Putamen (tissue), 1 donor: ENCODE measurements at regions not wholly inside any gene's neighbourhood (a gene's known extent, or its start where the extent isn't known, plus 50 kb on each side); places are given as distances from the start of the nearest gene placed in this dataset.
"Not testable (repeated sequence)": the region's sequence is repeated elsewhere in the genome, so short reads cannot be mapped to it uniquely, and the experiment has no call there.

Experiments used
- DNase-seq: peaks from one replicate; pipeline ENCODE4 v3.0.0-alpha.2; 2016; ENCODE audit warnings: low spot score

DNA sequence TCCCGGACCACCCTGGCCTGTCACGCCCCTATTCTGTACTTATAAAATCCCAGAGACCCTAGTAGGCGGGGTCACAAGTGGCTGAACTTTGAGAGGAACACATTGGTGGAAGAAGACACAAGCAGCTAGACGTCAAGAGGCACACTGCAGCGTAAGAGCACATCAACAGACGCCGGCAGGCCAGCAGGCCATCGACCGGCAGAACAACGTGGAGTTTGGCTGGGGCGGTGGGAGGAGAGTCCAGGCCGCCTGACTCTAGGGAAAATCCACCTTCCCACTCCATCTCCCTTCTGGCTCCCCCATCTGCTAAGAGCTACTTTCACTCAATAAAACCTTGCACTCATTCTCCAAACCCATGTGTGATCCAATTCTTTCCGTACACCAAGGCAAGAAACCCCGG lies 601.8 kb upstream of the CDH2 start:
- DNase-seq, result no peak

DNA sequence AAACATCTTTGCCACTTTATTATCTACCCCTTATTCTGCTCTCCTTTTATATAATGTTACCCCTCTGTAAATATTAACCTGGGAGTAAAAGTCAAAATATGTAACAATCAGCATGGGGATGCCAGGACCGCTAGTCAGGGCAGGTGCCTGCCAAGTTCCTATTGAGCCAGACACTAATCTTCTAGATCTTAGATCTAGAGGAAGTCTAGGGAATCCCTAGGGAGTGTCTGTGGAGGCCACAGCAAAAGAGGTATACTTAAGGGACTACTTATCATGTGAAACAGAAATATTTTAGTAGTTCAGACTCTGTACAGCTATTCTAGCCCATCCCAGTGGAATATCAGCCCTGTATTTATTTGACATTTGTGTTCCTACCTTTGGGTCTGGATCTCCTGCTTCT lies 600.8 kb upstream of the CDH2 start:
- DNase-seq, result no peak

DNA sequence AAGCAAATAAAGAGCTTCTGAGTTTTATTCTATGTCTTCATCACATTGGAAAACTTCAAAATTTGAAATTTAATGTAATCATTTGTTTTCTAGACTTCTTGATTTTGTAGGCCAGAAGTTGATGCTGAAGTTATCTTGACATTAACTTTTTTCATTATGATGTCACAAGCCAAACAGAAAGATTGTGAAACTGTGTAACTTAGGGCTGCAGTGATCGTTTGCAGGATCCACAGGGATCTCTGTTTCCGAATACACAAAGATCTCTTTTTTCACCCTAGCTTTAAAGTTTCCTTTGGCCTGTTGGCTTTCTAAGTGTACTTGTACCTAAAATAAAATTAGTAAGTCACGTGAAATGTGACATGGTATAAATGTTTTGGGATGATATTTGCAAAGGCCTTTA lies 594.9 kb upstream of the CDH2 start:
- DNase-seq, result no peak

DNA sequence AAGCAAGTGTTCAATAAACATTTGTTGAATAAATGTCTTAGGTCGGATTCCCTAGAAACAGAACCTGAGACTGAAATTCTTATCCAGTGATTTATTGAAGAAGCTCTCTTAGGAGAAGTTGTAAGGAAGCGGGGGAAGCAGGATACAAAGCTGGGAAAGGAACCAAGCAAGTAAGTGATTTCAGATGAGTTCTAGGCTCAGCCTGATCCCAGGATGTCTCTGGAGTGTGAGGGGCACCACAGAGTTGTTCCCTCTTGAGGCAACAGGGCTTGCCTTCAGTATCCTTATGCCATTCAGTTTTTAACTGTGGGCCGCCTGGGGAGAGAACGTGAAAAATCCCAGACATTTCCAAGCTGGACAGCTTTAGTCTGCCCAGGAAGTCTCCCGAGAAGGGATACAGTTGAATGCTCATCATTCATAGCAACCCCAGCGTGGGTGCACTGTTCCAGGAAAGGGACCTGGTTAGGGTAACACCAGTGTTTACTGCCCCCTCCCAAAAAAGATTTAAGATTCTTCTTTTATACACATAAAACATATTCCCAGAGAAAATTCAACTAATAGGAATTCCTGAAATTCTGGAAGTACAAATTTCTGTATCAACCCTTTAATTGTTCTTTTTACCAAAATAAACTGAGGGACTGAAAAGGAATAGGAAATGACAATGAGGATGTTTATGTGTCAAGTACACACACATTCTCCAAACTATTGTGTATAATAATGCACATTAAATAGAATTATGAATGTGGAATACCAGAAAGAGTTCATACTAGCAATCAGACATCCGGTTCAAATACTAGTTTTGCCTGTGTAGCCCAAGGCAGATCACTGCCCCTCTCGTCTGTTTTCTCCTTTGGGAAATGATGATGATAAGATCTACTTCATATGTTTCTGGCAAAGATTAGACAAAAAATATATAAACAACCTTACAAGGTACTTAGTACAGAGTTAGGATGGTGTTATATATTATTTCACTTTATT lies 592.1 kb upstream of the CDH2 start:
- no peak for DNase-seq

DNA sequence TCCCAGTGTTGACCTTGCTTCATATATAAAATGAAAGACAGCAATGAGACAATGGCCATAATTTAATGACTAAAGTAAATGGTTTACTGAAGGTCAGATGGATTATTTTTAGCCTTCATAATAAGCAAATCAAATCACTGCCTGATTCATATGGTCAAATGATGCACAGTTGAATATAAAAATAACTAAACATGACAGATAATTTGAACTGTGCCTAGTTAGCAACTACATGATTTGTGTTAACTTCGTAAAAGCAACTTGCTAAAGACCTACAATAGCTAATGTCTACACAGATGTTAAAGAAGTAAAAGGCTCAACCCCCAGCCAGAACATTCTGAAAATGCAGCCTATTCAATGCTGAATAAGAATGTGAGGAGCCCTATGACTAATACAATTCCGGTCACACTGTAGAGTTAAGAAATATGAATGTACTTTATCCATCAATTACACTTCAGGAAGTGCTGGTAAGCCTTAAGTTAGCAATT lies 590.8 kb upstream of the CDH2 start:
- DNase-seq, result no peak

DNA sequence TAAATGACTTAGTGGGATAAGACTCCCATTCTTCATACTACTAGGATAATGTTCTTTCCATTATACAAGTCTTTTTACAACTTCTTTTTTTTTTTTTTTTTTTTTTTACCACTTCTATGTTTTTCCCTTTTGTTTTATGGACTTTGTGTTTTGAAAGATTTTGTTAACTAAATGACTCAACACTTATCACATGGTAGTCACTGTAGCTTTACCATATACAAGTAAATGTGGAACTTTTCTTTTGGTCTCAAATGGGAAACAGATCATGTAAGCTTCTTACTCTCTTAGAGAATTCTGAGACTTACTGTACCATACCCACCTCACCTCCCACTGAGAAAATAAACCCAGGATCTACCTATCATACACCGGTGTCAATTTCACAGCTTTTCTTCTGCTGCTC lies 590.3 kb upstream of the CDH2 start:
- no peak for DNase-seq

DNA sequence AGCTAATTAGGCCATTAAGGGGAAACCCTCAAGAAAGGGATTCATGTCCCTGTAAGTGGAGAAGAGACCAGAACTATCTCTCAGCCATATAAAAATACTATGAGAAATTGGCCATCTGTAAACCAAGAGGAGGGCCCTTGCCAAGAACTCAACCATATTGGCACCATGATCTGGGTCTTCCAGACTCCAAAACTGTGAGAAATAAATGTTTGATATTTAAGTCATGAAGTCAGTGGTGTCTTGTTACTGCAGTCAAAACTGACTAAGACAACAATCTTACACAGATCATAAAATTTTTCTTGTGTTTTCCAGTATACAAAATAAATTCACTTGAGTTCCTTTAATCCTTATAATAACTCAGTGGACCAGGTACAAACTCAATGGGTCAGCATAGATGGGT lies 589.8 kb upstream of the CDH2 start:
- DNase-seq, result no peak

DNA sequence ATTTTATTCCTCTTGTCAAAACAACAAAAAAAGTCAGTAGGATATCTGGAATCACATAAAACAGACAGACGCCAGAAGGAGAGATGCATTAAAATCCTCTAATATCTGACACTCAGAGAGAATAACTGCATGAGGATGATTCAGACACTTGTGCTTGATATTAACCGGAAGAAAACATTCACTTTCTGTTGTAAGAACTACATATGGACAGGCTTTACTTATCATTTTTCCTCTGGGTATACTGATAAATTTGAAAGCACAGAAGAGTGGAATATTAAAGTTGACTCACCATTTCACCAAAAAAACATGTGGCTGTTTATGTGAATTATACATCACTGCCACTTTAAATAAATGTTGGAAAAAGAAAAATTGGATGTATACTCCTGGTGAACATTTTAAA lies 589.1 kb upstream of the CDH2 start:
- no peak for DNase-seq

DNA sequence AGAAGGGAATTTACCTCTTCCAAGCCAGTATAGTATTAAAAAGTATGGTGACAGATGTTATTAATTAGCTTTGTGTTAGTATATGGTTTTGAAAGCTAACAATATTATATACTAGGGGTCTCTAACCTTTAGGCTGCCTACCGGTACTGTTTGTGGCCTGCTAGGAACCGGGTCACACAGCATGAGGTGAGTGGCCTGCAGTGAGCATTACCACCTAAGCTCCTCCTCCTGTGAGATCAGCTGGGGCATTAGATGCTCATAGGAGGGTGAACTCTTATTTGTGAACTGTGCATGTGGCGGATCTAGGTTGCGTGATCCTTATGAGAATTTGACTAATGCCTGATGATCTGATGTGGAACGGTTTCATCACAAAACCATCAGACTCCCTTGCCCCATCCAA lies 583.4 kb upstream of the CDH2 start:
- DNase-seq, result no peak

DNA sequence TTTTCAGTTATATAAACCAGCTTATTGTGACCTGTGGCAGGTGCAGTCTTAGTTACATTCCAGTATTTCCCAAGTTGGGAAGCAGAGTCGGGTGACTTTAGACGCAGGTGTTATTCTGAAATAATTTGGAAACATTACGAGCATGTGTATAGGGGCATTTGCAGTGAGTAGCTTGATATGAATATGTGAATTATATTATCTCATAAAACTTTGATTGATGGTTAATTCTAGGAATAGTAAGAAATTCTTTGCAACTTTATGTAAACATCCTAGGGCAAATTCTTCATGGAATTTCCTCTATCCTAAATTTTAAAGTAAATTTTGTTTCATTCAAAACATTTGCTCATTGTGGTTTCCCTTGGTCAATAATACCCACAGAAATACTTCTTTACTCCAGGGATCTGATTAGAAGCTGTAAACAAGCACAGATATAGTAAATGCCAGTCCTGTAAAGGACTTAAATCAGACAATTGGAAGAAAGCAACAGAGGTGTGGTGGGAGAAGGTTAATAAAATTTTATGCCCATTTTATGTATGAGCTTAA lies 580.6 kb upstream of the CDH2 start:
- DNase-seq, result no peak

DNA sequence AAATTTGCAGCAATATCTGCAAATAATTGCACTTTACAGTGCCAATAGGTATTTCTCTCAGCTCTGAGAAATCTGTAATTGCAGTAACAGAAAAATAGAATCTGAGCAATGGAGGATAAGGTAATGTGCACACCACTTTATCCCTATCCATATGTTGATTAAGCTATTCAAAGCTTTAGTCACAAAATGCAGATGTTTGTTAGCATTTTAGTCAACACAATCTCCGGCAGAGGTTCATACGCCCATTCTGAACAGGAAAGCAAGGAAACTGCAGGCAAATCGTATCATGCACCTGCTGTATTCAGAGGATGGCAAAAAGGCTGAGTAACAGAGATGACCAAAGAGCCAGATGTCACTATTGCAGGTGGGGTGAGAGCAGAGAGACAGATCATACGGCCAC lies 566.2 kb upstream of the CDH2 start:
- no peak for DNase-seq

DNA sequence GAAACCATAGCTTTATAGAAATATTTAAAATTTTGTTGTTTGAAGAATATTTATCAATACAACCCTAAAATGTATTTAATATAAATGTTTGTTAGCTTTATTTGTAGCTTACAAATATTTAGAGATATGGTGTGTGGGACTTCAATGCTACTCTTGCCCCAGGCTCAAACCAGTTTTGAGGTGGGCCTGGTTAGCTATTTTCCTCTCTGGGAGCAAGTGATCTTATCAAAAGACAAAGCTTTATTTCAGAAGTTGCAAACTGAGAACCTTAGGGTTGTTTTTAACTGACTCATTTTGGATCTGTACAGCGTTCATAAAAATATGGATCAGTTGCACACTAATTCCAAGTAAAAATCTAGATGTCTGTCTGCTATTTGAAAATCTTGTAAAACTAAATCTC lies 563.6 kb upstream of the CDH2 start:
- no peak for DNase-seq

DNA sequence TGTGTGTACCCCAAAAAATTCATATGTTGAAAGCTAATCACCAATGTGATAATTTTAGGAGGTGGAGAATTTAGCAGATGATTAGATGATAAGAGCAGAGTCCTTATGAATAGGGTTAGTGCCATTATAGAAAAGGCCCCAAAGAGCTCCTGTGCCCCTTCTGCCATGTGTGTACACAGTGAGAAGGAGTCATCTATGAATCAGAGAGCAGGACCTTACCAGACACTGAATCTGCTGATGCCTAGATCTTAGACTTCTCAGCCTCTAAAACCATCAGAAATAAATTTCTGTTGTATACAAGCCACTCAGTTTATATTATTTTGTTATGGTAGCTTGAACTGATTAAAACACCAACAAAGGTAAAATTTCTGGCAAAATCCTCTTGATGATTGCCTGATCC lies 560.0 kb upstream of the CDH2 start:
- DNase-seq, result no peak

DNA sequence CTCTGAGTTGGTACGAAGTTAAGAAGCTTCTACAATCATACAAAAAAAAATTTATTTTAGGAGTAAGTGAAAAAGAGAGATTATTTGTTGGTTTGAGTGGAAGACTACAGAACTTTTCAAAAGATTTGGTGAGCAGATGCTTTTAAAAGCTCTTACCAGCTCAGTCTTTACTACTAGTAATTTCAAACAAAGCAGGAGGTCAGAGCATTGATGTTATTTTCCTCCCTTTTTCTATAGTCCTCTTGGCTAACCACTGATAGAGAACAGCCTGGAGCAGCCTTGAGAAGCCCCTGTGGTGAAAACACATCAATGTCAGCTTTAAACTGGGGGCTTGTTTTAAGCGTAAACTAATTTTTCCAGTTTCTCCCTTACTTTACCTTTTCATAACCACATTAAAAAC lies 559.3 kb upstream of the CDH2 start:
- no peak for DNase-seq

DNA sequence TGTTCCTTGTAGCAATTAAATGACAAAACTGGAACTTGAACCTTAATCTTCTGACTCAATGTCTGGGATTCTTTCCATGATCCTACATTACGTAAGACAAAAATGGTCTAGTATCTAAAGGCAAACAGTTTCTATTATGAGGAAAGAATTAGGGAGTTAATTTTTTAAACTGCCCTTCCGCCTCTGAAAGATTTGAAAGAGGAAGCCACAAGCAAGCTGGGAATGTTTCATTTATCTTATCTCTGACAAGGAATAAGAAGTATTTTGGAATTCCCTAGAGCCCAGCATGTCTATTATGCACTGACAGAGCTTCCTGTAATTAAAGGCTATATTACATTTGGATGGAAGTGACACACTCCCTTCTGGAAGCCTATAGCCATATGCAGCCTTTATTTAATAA lies 558.8 kb upstream of the CDH2 start:
- DNase-seq, result no peak

DNA sequence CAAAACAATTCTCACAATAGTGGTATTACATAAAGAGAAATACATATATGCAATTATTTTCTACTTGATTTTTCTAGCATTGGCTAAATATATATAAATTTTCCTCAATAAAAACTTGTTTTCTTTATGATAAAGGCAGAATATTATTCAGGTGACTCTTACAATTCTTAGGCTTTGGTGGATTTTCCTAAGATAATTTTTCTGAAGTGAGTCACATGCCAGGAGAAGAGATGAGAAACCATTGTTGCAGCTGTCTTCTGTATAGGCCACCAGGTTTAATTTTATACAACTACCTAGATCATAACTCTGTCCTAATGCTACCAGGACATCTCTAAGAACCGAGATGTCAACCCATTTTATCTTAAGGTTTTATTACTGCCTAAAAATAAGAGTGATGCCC lies 552.4 kb upstream of the CDH2 start:
- no peak for DNase-seq

DNA sequence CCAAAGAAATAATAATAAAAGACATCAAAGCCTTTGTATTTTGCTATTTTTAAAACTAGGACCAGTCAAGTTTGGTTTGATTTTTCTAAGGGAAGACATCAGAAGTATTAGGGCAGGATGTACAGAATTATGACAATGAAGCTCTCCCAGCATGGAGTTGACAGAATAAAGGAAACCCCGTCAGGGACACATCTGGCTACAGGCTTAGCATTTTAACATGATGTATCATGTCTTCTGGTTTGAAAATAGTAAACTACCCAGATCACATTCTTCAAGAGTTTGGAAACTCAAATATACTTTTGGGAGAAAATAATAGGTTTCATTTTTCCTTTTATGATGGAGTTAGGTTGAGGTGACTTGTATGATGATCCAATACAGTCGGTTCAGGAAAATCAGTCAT lies 552.0 kb upstream of the CDH2 start:
- no peak for DNase-seq

DNA sequence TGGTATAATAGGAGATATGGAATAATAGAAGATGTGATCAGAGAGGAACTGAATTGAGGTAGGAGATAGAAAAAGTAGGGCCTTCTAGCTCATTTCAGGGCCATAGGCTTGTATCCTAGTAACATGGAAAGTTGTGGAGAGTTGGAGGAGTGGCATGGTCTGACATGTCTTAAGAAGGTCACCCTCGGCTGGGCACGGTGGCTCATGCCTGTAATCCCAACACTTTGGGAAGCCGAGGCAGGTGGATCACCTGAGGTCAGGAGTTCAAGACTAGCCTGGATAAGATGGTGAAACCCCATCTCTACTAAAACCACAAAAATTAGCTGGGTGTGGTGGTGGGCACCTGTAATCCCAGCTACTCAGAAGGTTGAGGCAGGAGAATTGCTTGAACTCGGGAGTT lies 550.3 kb upstream of the CDH2 start:
- DNase-seq, result not testable (repeated sequence)

DNA sequence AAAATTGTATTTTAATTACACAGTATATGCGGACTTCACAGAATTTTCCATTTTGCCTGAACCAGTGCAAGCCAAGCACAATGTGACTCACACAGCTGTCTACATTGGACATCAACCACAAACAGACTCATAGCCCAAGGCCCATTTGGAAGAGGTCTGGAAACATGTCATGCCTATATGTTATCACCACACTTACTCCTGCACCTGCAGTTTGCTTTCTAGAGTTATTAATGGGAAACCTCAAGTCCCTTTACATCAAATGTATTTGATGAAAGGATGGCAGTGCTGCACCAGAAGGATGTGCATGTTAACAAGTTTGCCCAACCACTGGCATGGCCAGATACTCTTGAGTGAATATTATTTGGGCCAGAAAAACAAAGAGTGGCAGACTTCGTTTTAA lies 548.9 kb upstream of the CDH2 start:
- no peak for DNase-seq

DNA sequence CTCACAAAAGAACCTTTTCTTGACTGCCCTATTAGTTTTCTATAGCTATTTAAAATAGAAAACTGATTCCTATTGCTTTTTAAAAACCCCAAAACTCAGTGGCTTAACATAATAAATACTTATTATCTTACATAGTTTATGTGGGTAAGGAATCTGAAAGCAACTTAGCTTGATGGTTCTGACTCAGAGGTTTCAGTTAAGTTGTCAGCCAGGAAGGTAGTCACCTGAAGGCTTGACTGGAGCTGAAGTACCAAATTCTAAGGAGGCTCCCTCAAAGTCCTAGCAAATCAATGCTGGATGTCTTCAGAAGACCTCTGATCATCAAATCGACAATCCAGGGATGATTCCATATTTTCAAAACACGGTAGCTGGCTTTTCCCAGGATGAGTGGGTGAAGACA lies 546.6 kb upstream of the CDH2 start:
- no peak for DNase-seq

DNA sequence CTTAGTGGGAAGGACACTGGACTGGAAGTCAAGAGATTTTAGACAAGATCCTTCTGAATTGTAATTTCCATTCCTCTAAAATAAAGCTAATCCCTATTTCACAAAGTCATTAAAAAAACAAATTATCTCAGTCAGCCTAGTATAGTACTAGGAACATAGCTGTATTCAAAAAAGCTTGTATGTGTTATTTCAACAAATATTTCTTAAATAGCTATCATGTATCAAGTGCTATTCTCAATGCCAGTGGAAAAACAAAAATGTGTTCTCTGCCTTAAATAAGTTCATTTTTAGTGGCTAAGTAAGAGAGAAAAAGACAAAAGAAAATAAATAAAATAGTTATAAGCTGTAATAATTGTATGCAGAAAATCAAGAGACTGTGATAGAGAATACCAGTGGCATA lies 541.8 kb upstream of the CDH2 start:
- DNase-seq, result no peak

DNA sequence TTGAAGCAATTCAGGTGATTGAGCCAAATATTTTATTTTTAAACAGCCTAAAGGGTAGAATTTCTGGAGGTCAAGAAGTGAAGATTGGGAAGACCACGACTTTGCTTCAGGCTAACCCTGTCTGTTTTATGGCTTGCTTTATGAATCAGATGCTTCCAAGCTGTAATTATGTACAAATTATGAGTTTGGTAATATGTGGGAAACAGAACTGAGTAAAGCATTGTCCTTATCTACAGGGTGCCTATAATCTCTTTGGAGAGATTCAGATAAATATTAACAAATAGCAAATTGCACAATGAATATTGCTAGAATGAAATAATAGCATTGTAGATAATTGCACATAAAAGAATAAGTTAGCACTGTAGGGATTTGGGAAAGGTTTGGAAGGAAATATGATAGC lies 539.4 kb upstream of the CDH2 start:
- no peak for DNase-seq

DNA sequence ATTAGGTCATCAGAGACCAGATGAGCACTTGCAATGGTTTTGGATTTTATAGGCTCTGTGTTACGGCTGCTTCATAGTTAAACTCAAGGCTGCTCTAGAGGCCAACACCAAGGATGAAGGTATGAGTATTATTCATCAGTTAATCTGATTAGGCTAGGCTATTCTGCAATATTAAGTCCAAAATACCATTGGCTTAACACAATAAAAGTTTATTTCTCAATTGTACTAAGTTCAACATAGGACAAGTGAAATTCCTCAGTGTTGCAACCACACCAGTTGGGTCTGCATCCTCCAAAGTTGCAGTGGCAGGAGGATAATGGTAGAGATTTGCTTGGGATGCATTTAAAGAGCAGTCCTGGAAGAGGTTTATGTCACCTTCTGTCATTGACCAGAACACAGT lies 538.3 kb upstream of the CDH2 start:
- DNase-seq, result no peak

DNA sequence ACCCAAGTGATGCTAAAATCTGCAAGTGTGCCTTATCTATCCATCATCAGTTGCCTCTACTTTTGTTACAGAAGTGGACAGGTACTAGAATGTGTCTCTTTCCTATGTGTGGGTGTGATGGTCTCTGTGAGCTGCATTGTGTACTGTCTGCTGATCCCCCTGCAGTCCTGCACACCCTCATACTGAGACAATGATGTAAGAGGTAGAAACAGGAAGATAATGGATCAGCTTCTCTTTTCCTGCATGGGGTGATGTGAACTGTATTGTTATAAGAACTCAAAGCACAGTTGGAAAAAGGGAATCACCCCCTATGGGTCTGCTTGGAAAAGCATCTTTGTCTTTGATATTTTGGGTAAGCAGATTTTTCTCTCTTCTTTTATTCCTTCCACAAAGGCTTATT lies 537.6 kb upstream of the CDH2 start:
- no peak for DNase-seq
